Stomach (tissue), 4 donors: ENCODE measurements at regions not wholly inside any gene's neighbourhood (a gene's known extent, or its start where the extent isn't known, plus 50 kb on each side); places are given as distances from the start of the nearest gene placed in this dataset.

ENCODE experiments used
- EP300 ChIP-seq: sonication (generic); formaldehyde crosslinking; IDR thresholded peaks from one replicate; pipeline ENCODE4 v1.6.1; 2017; ENCODE audit warnings: antibody characterized with exemption
- POLR2A ChIP-seq, 4 donors: fragments of 450-650 bp; IDR thresholded peaks; one replicate each; pipeline ENCODE4 v1.6.1; 2016; ENCODE audit warnings: antibody characterized with exemption in 4 of 4, control low read depth in 2 of 4, mild to moderate bottlenecking in 1 of 4, moderate library complexity in 1 of 4
- TF ChIP-seq, protein P1 (sequence below), 7 experiments: fragments of 450-650 bp in 4 of 7; fragments of 200-600 bp in 3 of 7; sonication (generic) in 3 of 7; IDR thresholded peaks; one replicate each; pipeline ENCODE4 v1.5.1; 2016 to 2019; ENCODE audit warnings: antibody characterized with exemption in 7 of 7, control low read depth in 2 of 7, mild to moderate bottlenecking in 1 of 7

- TF ChIP-seq, protein P1, sequence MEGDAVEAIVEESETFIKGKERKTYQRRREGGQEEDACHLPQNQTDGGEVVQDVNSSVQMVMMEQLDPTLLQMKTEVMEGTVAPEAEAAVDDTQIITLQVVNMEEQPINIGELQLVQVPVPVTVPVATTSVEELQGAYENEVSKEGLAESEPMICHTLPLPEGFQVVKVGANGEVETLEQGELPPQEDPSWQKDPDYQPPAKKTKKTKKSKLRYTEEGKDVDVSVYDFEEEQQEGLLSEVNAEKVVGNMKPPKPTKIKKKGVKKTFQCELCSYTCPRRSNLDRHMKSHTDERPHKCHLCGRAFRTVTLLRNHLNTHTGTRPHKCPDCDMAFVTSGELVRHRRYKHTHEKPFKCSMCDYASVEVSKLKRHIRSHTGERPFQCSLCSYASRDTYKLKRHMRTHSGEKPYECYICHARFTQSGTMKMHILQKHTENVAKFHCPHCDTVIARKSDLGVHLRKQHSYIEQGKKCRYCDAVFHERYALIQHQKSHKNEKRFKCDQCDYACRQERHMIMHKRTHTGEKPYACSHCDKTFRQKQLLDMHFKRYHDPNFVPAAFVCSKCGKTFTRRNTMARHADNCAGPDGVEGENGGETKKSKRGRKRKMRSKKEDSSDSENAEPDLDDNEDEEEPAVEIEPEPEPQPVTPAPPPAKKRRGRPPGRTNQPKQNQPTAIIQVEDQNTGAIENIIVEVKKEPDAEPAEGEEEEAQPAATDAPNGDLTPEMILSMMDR (IDR thresholded peaks at IDR 0.05) = no peak
- no peak for TF ChIP-seq EP300
- no peak for TF ChIP-seq POLR2A (IDR thresholded peaks at IDR 0.05)
Measured at GRCh38 chr11:95461348-95461747, 230.3 kb upstream of the SESN3 start.
